ENCODE measurements at regions not wholly inside any gene's neighbourhood (a gene's known extent, or its start where the extent isn't known, plus 50 kb on each side); places are given as distances from the start of the nearest gene placed in this dataset.

DNA sequence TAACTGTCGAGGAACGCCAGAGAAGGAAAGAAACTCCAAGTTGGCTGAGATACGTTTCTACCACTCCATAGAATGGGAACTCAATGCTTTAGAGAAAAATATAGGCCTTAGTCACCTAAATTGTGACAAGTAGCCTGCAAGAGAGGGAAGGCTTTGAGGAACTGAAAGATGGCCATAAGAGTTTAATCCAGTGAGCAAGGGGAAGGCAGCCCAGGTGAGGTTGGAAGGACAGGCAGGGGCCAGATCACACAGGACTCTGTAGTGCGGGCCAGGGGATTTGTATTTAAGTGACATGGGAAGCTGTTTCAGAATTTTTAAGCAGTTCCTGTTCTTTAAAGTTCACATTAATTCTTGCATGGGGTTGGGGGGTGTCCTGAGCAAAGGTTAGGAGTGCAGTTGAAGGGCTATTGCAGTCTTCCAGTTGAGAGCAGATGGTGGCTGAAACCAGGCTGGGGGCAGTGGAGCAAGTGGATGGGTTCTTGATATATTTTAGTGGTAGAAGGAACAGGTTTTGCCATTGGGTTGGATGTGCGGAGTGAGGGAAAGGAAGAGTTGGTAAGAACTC, 138.9 kb upstream of the PELI1 start (continued):
- TF ChIP-seq BRCA1 (IDR thresholded peaks at IDR 0.05; ENCODE audit: low read depth, low read length) = no peak
- TF ChIP-seq ASH2L (IDR thresholded peaks at IDR 0.05; ENCODE audit: low read length) = no peak
- TF ChIP-seq, protein P1, sequence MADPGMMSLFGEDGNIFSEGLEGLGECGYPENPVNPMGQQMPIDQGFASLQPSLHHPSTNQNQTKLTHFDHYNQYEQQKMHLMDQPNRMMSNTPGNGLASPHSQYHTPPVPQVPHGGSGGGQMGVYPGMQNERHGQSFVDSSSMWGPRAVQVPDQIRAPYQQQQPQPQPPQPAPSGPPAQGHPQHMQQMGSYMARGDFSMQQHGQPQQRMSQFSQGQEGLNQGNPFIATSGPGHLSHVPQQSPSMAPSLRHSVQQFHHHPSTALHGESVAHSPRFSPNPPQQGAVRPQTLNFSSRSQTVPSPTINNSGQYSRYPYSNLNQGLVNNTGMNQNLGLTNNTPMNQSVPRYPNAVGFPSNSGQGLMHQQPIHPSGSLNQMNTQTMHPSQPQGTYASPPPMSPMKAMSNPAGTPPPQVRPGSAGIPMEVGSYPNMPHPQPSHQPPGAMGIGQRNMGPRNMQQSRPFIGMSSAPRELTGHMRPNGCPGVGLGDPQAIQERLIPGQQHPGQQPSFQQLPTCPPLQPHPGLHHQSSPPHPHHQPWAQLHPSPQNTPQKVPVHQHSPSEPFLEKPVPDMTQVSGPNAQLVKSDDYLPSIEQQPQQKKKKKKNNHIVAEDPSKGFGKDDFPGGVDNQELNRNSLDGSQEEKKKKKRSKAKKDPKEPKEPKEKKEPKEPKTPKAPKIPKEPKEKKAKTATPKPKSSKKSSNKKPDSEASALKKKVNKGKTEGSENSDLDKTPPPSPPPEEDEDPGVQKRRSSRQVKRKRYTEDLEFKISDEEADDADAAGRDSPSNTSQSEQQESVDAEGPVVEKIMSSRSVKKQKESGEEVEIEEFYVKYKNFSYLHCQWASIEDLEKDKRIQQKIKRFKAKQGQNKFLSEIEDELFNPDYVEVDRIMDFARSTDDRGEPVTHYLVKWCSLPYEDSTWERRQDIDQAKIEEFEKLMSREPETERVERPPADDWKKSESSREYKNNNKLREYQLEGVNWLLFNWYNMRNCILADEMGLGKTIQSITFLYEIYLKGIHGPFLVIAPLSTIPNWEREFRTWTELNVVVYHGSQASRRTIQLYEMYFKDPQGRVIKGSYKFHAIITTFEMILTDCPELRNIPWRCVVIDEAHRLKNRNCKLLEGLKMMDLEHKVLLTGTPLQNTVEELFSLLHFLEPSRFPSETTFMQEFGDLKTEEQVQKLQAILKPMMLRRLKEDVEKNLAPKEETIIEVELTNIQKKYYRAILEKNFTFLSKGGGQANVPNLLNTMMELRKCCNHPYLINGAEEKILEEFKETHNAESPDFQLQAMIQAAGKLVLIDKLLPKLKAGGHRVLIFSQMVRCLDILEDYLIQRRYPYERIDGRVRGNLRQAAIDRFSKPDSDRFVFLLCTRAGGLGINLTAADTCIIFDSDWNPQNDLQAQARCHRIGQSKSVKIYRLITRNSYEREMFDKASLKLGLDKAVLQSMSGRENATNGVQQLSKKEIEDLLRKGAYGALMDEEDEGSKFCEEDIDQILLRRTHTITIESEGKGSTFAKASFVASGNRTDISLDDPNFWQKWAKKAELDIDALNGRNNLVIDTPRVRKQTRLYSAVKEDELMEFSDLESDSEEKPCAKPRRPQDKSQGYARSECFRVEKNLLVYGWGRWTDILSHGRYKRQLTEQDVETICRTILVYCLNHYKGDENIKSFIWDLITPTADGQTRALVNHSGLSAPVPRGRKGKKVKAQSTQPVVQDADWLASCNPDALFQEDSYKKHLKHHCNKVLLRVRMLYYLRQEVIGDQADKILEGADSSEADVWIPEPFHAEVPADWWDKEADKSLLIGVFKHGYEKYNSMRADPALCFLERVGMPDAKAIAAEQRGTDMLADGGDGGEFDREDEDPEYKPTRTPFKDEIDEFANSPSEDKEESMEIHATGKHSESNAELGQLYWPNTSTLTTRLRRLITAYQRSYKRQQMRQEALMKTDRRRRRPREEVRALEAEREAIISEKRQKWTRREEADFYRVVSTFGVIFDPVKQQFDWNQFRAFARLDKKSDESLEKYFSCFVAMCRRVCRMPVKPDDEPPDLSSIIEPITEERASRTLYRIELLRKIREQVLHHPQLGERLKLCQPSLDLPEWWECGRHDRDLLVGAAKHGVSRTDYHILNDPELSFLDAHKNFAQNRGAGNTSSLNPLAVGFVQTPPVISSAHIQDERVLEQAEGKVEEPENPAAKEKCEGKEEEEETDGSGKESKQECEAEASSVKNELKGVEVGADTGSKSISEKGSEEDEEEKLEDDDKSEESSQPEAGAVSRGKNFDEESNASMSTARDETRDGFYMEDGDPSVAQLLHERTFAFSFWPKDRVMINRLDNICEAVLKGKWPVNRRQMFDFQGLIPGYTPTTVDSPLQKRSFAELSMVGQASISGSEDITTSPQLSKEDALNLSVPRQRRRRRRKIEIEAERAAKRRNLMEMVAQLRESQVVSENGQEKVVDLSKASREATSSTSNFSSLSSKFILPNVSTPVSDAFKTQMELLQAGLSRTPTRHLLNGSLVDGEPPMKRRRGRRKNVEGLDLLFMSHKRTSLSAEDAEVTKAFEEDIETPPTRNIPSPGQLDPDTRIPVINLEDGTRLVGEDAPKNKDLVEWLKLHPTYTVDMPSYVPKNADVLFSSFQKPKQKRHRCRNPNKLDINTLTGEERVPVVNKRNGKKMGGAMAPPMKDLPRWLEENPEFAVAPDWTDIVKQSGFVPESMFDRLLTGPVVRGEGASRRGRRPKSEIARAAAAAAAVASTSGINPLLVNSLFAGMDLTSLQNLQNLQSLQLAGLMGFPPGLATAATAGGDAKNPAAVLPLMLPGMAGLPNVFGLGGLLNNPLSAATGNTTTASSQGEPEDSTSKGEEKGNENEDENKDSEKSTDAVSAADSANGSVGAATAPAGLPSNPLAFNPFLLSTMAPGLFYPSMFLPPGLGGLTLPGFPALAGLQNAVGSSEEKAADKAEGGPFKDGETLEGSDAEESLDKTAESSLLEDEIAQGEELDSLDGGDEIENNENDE (IDR thresholded peaks at IDR 0.05; ENCODE audit: insufficient replicate concordance, low read length) = no peak
- TF ChIP-seq RXRA (IDR thresholded peaks at IDR 0.05; ENCODE audit: insufficient read depth, low read depth, low read length) = no peak

Data from H1 (cell line).